Prostate gland (tissue), 2 donors: ENCODE measurements at regions not wholly inside any gene's neighbourhood (a gene's known extent, or its start where the extent isn't known, plus 50 kb on each side); places are given as distances from the start of the nearest gene placed in this dataset.

Source experiments
- POLR2A ChIP-seq: fragments of 450-650 bp; IDR thresholded peaks from one replicate; pipeline ENCODE4 v1.6.1; 2016; ENCODE audit warnings: antibody characterized with exemption, mild to moderate bottlenecking
- POLR2AphosphoS5 ChIP-seq: sonication (generic); formaldehyde crosslinking; IDR thresholded peaks from one replicate; pipeline ENCODE4 v1.6.1; 2017; ENCODE audit warnings: antibody characterized with exemption
- TF ChIP-seq, protein P1 (sequence below), 4 experiments: fragments of 200-600 bp in 2 of 4; fragments of 450-650 bp in 2 of 4; sonication (generic) in 2 of 4; IDR thresholded peaks; 1 replicate in 3 of 4; 2 replicates in 1 of 4; pipeline ENCODE4 v1.5.1; 2016 to 2019; ENCODE audit warnings: antibody characterized with exemption in 4 of 4, mild to moderate bottlenecking in 2 of 4, moderate library complexity in 2 of 4

GRCh38 chr20:58008413-58008812 lies 220.0 kb downstream of the ANKRD60 start:
- no peak for TF ChIP-seq POLR2A
- TF ChIP-seq, protein P1, sequence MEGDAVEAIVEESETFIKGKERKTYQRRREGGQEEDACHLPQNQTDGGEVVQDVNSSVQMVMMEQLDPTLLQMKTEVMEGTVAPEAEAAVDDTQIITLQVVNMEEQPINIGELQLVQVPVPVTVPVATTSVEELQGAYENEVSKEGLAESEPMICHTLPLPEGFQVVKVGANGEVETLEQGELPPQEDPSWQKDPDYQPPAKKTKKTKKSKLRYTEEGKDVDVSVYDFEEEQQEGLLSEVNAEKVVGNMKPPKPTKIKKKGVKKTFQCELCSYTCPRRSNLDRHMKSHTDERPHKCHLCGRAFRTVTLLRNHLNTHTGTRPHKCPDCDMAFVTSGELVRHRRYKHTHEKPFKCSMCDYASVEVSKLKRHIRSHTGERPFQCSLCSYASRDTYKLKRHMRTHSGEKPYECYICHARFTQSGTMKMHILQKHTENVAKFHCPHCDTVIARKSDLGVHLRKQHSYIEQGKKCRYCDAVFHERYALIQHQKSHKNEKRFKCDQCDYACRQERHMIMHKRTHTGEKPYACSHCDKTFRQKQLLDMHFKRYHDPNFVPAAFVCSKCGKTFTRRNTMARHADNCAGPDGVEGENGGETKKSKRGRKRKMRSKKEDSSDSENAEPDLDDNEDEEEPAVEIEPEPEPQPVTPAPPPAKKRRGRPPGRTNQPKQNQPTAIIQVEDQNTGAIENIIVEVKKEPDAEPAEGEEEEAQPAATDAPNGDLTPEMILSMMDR (IDR thresholded peaks at IDR 0.05), result no peak
- no peak for TF ChIP-seq POLR2AphosphoS5
